HG03571 (cell line): ENCODE measurements at regions not wholly inside any gene's neighbourhood (a gene's known extent, or its start where the extent isn't known, plus 50 kb on each side); places are given as distances from the start of the nearest gene placed in this dataset.

Experiments used
- ATAC-seq: cut with Tn5 transposase; IDR thresholded peaks from one replicate; pipeline ENCODE4 v1.9.1; 2021; ENCODE audit not compliant: unreplicated experiment

GRCh38 chr7:131011432-131011742 is 277.4 kb upstream of the KLF14 start:
- no peak for ATAC-seq

DNA sequence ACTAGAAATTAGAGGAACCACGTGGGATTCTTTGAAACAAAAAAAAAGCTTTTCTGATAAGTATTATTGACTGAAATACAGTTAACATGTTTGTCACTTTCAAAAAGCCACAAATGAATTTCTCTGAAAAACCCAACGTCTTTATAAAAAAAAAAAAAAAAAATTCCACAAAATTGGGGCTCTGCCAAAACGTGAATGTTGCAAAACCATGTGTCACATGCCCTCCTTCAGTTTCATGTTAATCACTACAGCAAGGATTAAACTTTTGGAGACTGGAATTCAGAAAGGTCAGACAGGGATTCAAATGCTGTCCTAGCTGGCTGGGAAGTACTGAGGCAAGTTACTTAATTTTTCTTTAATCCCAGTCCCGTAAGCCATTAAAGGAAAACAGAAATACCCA is 278.0 kb upstream of the KLF14 start:
- ATAC-seq, result no peak

DNA sequence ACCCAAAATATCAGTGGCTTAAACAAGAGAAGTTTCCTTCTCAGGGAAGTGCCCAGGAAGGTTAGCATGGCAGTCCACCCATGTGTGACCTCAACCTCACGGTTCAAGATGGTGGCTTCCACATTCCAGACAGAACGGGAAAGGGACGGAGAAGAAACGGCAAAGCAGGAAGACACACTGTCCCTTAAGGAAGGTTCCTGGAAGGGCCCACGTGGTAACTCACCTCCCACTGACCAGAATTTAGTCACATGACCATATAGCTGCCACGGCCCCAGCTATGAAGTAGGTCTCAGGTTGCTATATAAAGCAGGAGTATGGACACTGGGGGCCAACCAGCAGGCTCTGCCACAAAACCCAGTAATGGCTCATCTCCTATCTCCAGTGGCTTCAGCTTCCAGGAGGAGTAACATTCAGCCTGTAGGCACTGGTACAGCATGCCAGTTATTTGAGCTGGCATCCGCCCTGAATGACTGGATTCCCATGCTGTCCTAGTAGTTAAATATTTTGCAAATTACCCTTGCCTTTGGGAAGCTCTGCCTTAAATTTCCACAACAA is 278.5 kb upstream of the KLF14 start:
- ATAC-seq, result no peak

GRCh38 chr7:131013716-131014115 is 279.7 kb upstream of the KLF14 start:
- no peak for ATAC-seq

GRCh38 chr7:131014906-131015656 is 281.1 kb upstream of the KLF14 start:
- ATAC-seq, result no peak

- no peak for ATAC-seq
These were observed 281.6 kb upstream of the KLF14 start for GRCh38 chr7:131015657-131015958.

DNA sequence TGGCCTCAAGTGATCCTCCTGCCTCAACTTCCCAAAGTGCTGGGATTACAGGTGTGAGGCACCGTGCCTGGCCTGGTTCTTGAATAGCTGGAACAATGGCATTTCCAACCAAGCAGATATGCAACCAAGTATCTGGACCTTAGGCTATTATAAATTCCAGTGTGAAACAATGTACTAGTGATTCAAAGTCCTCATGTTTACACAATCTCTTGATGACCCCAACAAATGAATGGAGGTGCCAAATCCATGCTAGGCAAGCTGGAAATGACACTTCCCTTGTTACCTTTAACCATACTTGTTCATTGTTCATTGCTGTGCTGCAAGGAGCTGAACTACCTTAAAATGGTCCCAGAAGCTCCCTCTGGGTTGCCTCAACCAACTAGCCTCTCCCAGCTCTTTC is 282.2 kb upstream of the KLF14 start:
- ATAC-seq, result no peak

DNA sequence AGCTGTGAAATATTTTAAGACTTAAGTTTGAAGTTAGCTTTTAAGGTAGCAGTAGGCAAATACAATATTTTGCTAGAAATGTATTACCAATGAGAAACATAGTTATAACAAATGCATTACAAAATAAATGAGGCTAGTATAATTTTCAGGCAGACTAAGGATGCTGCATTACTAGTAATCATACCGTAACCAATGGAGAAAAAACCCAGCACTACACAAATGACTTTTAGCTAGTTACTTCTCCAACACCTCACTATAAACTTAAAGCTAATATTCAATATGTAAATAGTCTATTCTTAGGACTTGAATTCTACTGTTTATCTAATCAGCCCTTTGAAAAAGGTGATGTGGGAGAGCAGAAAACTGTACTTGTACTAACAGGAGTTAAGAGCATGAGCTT is 285.3 kb upstream of the KLF14 start:
- ATAC-seq, result no peak

- no peak for ATAC-seq
These were observed 286.8 kb upstream of the KLF14 start for GRCh38 chr7:131020759-131021261.

GRCh38 chr7:131021460-131021859 is 287.5 kb upstream of the KLF14 start:
- ATAC-seq, result peak; percentile 48

- no peak for ATAC-seq
These were observed 287.9 kb upstream of the KLF14 start for GRCh38 chr7:131021902-131022301.

DNA sequence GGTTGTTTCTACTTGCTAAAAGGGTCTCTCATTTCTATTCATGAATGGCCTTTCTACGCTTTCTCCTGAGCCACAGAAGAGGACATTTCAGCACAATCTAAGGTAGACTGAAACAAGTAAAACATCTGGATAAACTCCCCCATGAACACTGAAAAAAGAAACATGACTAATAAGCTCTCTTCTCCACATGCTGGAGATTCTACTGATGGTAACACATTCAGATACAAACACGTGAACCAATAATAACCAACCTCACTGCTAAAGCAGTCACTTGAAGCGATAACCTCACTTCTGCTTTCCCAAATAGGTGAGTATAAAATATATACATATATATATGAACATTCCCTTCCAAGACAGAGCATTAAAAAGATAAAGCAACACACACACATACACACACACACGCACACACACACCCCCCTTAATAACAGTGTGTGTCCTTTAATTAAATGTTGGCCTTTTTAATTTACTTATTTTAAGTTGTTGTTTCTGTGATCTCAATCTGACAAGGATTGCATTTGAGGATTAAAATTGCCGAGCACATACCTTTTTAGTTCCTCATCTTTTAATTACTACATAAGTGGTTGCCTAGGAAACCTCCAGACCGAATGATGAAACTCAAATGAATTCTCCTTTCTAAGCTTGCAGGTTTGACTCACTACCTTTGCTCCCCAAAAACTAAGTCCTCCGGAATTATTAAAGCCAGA is 292.4 kb upstream of the KLF14 start:
- ATAC-seq, result no peak

- no peak for ATAC-seq
These were observed 293.3 kb upstream of the KLF14 start for GRCh38 chr7:131027287-131027773.

DNA sequence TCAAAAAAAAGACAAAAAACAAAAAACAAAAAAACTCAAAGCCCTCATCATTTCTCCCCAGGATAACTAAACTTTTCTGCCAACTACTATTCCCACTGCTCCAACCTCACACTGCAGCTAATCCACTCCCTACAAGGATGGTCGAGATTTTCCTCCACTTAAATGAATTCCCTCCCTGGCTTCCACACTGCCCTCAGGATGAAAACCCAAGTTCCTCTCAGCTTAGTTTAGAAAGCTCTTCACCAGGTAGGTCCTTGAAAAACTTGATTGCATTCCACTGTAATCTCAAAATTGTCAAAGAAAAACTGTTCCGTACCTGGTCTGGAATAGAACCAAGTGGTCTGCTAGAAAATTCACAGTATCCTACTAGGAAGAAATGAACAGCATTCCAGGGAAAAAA is 294.3 kb upstream of the KLF14 start:
- ATAC-seq, result no peak

GRCh38 chr7:131029002-131029401 is 295.0 kb upstream of the KLF14 start:
- ATAC-seq, result no peak

- peak; percentile 69 for ATAC-seq
These were observed 296.4 kb upstream of the MKLN1 start for GRCh38 chr7:131031099-131031868.

- no peak for ATAC-seq
These were observed 294.9 kb upstream of the MKLN1 start for GRCh38 chr7:131032786-131033185.

DNA sequence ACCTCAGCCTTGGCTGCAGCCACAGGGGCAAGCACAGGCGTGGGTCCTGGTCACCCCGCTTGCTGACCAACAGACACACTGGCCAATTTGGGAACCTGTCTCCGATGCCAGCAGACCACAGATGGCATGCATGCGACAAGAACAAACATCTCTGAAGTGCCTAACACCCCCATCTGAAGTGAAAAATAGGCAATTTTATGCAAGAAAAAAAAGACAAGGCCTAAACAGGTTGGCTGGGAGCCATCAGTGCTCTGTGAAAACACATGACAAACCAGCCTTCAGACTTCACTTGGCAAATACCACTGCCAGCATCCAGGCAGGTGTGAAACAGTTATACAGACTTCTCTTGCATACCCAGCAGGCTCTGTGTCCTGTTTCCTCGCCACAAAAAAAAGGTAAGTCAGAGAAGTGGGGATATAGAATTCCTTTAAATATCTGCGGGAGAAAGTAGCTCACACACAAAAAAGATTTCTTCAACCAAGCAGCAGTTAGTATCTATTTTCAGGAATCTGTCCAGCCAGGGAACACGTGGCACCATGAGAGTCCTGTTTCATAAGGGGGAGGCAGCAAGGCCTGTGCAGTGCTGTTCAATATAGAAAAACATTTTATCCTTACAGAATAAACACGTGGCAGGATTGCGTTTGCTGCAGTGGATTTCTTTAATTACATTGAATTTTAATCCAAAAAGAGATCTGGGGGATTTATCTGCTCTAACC is 293.4 kb upstream of the MKLN1 start:
- no peak for ATAC-seq

DNA sequence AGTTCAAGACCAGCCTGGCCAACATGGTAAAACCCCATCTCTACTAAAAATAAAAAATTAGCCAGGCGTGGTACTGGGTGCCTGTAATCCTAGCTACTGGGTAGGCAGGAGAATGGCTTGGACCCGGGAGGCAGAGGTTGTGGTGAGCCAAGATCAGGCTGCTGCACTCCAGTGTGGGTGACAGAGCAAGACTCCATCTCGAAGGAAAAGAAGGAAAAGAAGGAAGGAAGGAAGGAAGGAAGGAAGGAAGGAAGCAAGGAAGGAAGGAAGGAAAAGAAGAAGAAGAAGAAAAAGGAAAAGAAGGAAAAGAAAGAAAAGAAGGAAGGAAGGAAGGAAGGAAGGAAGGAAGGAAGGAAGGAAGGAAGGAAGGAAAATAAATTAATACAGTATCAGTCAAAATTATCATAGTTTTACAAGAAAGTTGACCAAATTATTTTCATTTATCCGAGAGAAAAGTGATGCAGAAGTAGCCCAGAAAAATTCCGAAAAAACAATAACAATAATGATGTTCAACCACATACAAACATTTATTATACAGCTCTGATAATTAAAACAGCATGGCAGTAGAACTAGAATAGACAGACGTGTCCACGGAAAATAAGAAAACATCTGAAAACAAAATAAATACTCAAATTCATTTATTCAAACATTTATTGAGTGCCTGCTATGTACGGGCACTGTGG is 292.4 kb upstream of the MKLN1 start:
- no peak for ATAC-seq

DNA sequence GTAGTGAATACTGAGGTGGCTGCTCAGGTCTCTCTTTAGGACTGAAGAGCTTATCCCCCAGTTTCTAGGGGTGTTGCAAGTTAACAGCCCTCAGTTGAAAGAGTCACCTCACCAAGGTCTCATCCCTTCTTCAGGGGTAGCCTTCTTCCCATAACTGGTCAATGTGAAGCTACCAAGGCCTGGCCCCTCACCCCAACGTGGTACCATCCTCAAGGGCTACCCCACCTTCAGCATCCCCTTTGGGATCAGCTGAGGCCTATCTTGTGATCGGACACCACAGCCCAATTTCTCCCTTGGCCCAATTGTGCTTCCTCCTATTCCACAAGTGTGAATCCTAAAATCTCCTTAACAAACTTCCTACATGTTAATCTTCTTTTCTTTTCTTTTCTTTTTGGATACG is 289.5 kb upstream of the MKLN1 start:
- no peak for ATAC-seq
